ENCODE measurements at regions not wholly inside any gene's neighbourhood (a gene's known extent, or its start where the extent isn't known, plus 50 kb on each side); places are given as distances from the start of the nearest gene placed in this dataset.

DNA sequence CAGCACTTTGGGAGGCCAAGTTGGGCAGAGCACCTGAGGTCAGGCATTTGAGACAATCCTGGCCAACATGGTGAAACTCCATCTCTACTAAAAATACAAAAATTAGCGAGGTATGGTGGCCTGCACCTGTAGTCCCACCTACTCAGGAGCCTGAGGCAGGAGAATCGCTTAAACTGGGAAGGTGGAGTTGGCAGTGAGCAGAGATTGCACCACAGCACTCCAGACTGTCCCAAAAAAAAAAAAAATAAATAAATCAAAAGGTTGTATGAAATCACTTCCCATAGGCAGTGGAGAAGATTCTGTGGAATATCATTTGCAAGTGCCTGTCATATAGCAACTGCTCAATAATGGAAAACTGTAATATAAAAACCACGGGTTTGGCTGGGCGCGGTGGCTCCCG, 65.1 kb upstream of the SERBP1 start:
- TF ChIP-seq GATA3 (IDR thresholded peaks at IDR 0.05; ENCODE audit: low read depth, low read length) (no peak), GATA2 (IDR thresholded peaks at IDR 0.05; ENCODE audit: low read depth, low read length) (no peak)

All from SH-SY5Y (cell line).